Coronary artery (tissue), 2 donors: ENCODE measurements at regions not wholly inside any gene's neighbourhood (a gene's known extent, or its start where the extent isn't known, plus 50 kb on each side); places are given as distances from the start of the nearest gene placed in this dataset.

ENCODE experiments used
- DNase-seq: peaks from one replicate; pipeline ENCODE4 v3.0.0-alpha.2; 2017; ENCODE audit warnings: low spot score
- H3K27ac ChIP-seq, 2 donors: fragments of 200-600 bp; sonication (generic); one replicate each; pipeline ENCODE4 v1.5.1; 2016 to 2019
- H3K4me3 ChIP-seq: fragments of 200-600 bp; sonication (generic); 2 replicates; pipeline ENCODE4 v1.5.1; 2016; ENCODE audit warnings: mild to moderate bottlenecking, moderate library complexity
- CTCF ChIP-seq: fragments of 200-600 bp; sonication (generic); IDR thresholded peaks from one replicate; pipeline ENCODE4 v1.5.1; 2019; ENCODE audit warnings: antibody characterized with exemption

- no peak for TF ChIP-seq CTCF
- no peak overlapping the region for H3K4me3 ChIP-seq
- H3K27ac ChIP-seq: no peak overlapping the region
- no peak for DNase-seq
Measured at GRCh38 chr9:106684940-106685695, 177.8 kb upstream of the ZNF462 start.

DNA sequence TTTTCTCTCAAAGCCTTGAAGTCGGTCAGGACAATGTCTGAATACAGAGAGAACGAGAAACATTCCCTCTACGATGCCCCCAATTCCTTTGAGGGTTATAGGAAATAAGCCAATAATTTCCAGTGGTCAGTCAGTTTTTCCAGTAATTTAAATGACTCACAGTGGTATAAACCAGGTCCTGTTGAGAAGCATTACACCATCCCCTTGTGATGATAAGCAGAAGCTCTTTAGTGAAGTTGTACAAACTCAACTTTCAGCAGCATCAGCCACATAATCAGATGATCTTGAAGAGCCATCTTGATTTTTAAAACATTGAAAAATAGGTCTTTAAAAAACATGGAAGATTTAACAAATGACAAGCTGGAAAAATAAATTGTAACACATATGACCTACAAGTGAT, 173.9 kb upstream of the ZNF462 start:
- no peak overlapping the region for H3K27ac ChIP-seq
- no peak overlapping the region for H3K4me3 ChIP-seq
- no peak for DNase-seq
- no peak for TF ChIP-seq CTCF

DNA sequence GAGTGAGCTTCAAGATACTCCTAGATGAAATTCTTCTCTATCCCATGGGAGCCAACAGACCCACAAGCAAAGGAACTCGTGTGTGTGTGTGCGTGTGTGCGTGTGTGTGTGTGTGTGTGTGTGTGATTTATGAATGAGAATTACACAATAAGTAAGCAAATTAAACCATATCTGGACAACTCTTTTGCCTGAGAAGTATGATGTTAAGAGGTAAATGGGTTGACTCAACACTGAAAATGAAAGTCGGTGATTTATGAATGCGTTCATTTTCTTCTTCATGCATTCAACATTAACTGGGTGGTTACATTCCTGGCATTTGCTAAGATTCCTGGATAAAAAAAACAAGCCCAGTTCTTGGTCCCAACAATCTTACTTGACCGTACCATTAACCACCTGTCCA, 171.3 kb upstream of the ZNF462 start:
- no peak overlapping the region for H3K27ac ChIP-seq
- H3K4me3 ChIP-seq: no peak overlapping the region
- TF ChIP-seq CTCF: no peak
- DNase-seq: no peak

DNA sequence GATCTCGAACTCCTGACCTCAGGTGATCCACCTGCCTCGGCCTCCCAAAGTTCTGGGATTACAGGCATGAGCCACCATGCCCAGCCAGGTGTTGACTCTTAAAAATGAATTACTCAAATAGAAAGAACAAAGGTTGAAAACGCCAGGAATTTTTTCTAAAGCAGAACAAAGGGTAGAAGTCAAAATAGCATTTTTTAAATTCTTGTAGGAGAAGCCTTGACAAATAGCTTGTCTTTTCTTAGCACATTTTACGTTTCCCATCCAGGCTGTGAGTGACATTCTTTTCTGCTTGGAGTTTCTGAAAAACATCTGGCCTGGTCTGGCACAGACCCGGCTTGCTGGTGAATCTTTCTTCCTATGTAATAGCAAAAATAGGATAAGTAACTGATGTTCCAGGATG, 169.4 kb upstream of the ZNF462 start:
- no peak overlapping the region for H3K4me3 ChIP-seq
- H3K27ac ChIP-seq: no peak overlapping the region
- TF ChIP-seq CTCF: no peak
- no peak for DNase-seq

- no peak for TF ChIP-seq CTCF
- DNase-seq: no peak
- no peak overlapping the region for H3K27ac ChIP-seq
- no peak overlapping the region for H3K4me3 ChIP-seq
Measured at GRCh38 chr9:106696804-106697203, 166.2 kb upstream of the ZNF462 start.

- Histone ChIP-seq H3K4me3 (peak overlapping the region; percentile 66), H3K27ac (peak overlapping the region in 1 of 2 donors; percentile 74)
- no peak for TF ChIP-seq CTCF
- no peak for DNase-seq
Measured at GRCh38 chr9:106697390-106697749, 165.6 kb upstream of the ZNF462 start.

GRCh38 chr9:106697750-106698502, 165.0 kb upstream of the ZNF462 start:
- H3K27ac ChIP-seq: peak overlapping the region; percentile 69 to 74
- H3K4me3 ChIP-seq: peak overlapping the region; percentile 66
- no peak for TF ChIP-seq CTCF
- DNase-seq: peak; percentile 77
